Colonic mucosa (tissue), 4 donors: ENCODE measurements at regions not wholly inside any gene's neighbourhood (a gene's known extent, or its start where the extent isn't known, plus 50 kb on each side); places are given as distances from the start of the nearest gene placed in this dataset.

Experiments used
- DNase-seq: peaks from one replicate; pipeline ENCODE4 v3.0.0-alpha.2; 2020
- H3K27ac ChIP-seq: fragments of 200-600 bp; one replicate; pipeline ENCODE4 v1.8.0; 2021
- H3K27me3 ChIP-seq: fragments of 200-600 bp; one replicate; pipeline ENCODE4 v1.8.0; 2021
- H3K36me3 ChIP-seq: fragments of 200-600 bp; one replicate; pipeline ENCODE4 v1.8.0; 2021
- H3K4me1 ChIP-seq: fragments of 200-600 bp; one replicate; pipeline ENCODE4 v1.8.0; 2021; ENCODE audit warnings: mild to moderate bottlenecking
- H3K4me3 ChIP-seq: fragments of 200-600 bp; one replicate; pipeline ENCODE4 v1.8.0; 2021
- H3K9ac ChIP-seq, 2 donors: one replicate each; pipeline ENCODE4 v1.7.0; 2013; ENCODE audit warnings: control low read depth in 2 of 2, low read depth in 2 of 2, low read length in 2 of 2
- H3K9me3 ChIP-seq: fragments of 200-600 bp; one replicate; pipeline ENCODE4 v1.8.0; 2021
- intact Hi-C: fragments of 100-400 bp; cut with DNase I; formaldehyde crosslinking; loops from one replicate; pipeline ENCODE4 v1.14.1; 2022
- TF ChIP-seq, protein P1 (sequence below): fragments of 200-600 bp; IDR thresholded peaks from one replicate; pipeline ENCODE4 v1.8.0; 2022; ENCODE audit warnings: antibody characterized with exemption, mild to moderate bottlenecking
- donor health status: healthy.
- donor health status: DM: no; HTN: no; CAD: no.
- donor health status: DM: no; HTN: no; CAD: no.

DNA sequence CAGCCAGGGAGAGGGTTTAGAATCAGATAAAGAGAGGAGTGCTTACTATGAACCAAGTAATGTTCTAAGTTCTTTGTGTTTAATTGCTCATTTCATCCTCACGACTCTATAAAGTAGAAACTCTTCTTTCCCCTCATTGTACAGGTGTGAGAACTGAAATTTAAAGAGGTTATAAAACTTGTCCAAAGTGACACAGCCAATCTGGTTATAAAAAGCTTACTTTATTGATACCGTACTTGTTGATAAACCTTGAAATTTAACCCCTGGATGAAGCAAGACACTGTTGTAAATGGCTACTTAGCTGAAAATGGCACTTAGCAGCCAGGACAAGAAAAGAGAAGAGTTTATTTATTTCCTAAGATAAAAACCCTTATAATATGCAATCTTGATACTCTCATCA is 702.4 kb downstream of the KCTD16 start:
- Histone ChIP-seq H3K4me3 (no peak overlapping the region), H3K36me3 (no peaks in the 10 kb centered on the region), H3K27ac (no peak overlapping the region), H3K4me1 (no peaks in the 10 kb centered on the region), H3K9ac (no peak overlapping the region), H3K9me3 (no peaks in the 10 kb centered on the region), H3K27me3 (no peaks in the 10 kb centered on the region)
- intact Hi-C loops: no loop called here
- no peak for DNase-seq
- TF ChIP-seq, protein P1, sequence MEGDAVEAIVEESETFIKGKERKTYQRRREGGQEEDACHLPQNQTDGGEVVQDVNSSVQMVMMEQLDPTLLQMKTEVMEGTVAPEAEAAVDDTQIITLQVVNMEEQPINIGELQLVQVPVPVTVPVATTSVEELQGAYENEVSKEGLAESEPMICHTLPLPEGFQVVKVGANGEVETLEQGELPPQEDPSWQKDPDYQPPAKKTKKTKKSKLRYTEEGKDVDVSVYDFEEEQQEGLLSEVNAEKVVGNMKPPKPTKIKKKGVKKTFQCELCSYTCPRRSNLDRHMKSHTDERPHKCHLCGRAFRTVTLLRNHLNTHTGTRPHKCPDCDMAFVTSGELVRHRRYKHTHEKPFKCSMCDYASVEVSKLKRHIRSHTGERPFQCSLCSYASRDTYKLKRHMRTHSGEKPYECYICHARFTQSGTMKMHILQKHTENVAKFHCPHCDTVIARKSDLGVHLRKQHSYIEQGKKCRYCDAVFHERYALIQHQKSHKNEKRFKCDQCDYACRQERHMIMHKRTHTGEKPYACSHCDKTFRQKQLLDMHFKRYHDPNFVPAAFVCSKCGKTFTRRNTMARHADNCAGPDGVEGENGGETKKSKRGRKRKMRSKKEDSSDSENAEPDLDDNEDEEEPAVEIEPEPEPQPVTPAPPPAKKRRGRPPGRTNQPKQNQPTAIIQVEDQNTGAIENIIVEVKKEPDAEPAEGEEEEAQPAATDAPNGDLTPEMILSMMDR: no peak

DNA sequence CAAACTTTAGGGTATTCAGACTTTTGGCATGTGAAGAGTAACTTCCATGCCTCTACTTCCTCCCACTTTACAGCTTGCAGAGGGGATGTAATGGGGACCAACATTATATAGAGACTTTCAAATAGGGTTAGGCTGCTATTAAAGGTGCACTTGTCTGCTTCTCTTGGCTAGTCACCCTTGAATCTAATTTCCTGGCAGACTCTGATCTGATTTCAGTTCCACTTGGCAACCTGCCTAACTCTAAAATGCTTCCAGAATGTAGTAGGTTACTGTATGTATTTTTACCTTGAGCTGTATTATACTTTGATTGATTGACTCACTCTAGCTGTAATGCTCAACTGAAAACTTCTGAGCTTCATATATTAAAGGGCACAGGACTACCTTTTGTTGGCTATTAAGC is 693.4 kb downstream of the KCTD16 start:
- Histone ChIP-seq H3K4me3 (no peak overlapping the region), H3K27ac (no peak overlapping the region), H3K9me3 (no peaks in the 10 kb centered on the region), H3K27me3 (no peaks in the 10 kb centered on the region), H3K4me1 (no peaks in the 10 kb centered on the region), H3K36me3 (no peaks in the 10 kb centered on the region), H3K9ac (no peak overlapping the region)
- TF ChIP-seq, protein P1: no peak
- DNase-seq: no peak
- intact Hi-C loops: no loop called here

DNA sequence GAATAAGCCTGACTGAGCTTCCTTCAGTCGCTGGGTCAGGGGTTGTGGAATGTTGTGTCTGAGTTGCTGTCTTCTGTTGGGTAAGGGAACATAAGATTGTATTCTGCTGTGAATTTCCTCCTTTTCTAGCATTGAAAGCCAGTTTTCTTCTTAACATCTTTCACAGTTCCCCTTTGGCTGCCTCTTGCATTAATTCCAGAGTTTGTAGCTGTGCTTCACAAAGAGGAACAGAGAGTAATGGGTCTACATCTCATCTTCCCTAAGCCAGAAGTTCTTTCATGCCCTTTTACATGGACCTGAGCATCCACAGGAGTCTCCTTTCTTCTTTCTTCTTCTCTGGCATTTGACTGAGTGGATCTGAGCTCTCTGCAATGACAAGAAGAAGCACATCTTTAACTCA is 686.8 kb downstream of the KCTD16 start:
- H3K4me1 ChIP-seq: no peaks in the 10 kb centered on the region
- no peaks in the 10 kb centered on the region for H3K36me3 ChIP-seq
- H3K27ac ChIP-seq: no peak overlapping the region
- no peak overlapping the region for H3K9ac ChIP-seq
- DNase-seq: no peak
- no peaks in the 10 kb centered on the region for H3K9me3 ChIP-seq
- intact Hi-C loops: no loop called here
- TF ChIP-seq, protein P1: no peak
- H3K4me3 ChIP-seq: no peak overlapping the region
- no peaks in the 10 kb centered on the region for H3K27me3 ChIP-seq

DNA sequence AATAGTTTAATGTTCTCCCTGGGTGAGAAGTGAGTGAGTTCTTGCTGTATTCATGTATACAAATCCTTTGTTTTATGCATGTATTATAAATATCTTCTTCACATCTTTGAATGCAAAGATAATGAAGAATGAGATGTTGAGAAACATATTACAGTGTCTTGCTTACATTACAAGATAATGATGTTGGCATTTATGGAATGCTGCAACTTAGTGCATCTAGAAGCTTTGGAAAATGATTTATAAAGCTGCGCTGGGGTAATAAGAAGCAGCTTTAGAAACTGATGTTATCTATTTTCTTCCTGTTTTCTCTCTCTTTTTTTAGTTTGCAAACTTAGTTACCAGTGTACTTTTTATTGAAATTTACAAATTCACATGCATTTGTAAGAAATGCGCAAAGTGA is 673.4 kb downstream of the KCTD16 start:
- no peaks in the 10 kb centered on the region for H3K4me1 ChIP-seq
- no peaks in the 10 kb centered on the region for H3K36me3 ChIP-seq
- H3K27me3 ChIP-seq: no peaks in the 10 kb centered on the region
- intact Hi-C loops: no loop called here
- no peak overlapping the region for H3K9ac ChIP-seq
- H3K9me3 ChIP-seq: no peaks in the 10 kb centered on the region
- DNase-seq: no peak
- H3K27ac ChIP-seq: no peak overlapping the region
- H3K4me3 ChIP-seq: no peak overlapping the region
- TF ChIP-seq, protein P1: no peak

DNA sequence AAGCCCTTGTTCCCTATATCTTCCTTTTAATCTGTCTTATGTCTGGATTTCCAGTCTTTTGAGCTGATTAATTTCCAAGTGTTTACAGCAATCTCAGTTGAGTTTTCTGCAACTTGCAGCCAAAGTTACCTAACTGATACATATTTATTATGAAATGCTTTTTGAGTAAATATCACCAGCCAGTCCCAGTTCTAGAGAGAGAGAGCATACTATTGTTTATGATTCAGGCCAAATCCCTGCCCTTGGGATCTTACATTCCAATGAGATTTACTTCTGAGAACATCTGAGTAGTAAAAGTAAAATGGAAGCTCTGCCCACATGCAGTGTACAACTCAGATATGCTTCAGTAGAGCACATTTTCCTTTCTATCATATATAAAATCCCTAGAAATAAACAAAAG is 661.7 kb downstream of the KCTD16 start:
- Histone ChIP-seq H3K9me3 (no peaks in the 10 kb centered on the region), H3K4me3 (no peak overlapping the region), H3K27ac (no peak overlapping the region), H3K36me3 (no peaks in the 10 kb centered on the region), H3K9ac (no peak overlapping the region), H3K4me1 (no peaks in the 10 kb centered on the region), H3K27me3 (no peaks in the 10 kb centered on the region)
- TF ChIP-seq, protein P1: no peak
- no peak for DNase-seq
- intact Hi-C loops: no loop called here

DNA sequence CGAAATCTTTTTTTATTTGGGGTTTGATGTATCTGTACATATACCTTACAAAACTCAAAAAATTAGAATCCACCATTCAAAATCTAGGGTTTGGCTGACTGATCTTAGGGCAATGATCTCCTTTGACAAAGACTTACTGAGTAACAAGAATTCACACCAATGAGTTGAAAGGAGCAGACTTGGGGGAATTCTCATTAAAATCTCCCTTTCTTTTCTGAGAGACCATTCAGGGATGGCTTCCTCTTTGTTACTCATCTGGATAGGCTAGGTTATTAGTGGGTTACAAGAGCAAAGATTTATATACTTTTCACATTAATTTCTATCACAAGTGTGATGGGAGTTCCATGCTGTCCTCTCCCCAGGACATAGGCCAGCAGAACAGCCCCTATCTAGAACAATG is 661.0 kb downstream of the KCTD16 start:
- intact Hi-C loops: no loop called here
- TF ChIP-seq, protein P1: no peak
- no peak for DNase-seq

More for the DNA sequence above, 661.0 kb downstream of the KCTD16 start:
- H3K27me3 ChIP-seq: no peaks in the 10 kb centered on the region
- H3K4me3 ChIP-seq: no peak overlapping the region
- H3K9me3 ChIP-seq: no peaks in the 10 kb centered on the region
- H3K36me3 ChIP-seq: no peaks in the 10 kb centered on the region
- no peak overlapping the region for H3K9ac ChIP-seq
- H3K27ac ChIP-seq: no peak overlapping the region
- H3K4me1 ChIP-seq: no peaks in the 10 kb centered on the region
